HG02798 (cell line): ENCODE measurements at regions not wholly inside any gene's neighbourhood (a gene's known extent, or its start where the extent isn't known, plus 50 kb on each side); places are given as distances from the start of the nearest gene placed in this dataset.
"Not testable (repeated sequence)": the region's sequence is repeated elsewhere in the genome, so short reads cannot be mapped to it uniquely, and the experiment has no call there.

Source experiments
- ATAC-seq: cut with Tn5 transposase; IDR thresholded peaks from one replicate; pipeline ENCODE4 v1.9.1; 2021; ENCODE audit warnings: mild to moderate bottlenecking; ENCODE audit not compliant: unreplicated experiment, poor library complexity

DNA sequence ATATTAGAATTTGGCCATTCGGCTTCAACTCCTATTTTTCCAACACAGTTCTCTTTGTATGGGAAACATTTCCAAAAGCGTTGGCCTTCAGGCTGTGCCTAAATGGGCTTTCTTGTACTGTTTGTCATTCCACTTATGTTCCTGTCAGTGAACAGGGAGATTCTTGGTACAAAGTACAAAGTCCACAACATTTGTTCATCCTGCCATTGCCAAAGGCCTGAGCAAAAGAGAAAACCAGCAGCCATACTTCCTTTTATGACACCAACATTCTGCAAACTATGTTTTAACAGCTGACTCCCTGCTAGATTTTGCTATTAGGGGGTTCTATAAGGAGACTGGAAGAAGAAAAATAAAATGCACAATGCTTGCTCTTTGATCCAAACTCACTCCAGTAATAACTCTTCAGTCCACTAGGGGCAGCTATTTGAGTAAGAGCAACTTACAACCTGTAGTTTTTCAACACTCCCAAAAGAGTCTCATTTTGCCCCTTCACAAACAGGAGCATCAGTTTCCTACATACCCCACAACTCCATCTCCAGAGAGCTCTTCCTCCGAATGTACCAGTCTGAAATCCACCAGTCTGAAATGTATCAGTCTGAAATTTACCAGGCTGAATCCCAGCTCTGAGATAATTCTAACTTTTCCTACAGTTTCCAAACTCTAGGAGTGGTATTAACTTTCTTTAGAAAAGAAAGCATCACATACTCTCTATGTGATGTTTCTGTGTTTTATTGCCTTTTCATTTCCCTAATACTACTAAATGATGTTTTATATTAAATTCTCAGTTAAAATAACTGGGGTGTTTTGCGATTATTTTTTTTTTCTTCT is 693.8 kb downstream of the DNAH5 start:
- no peak for ATAC-seq

DNA sequence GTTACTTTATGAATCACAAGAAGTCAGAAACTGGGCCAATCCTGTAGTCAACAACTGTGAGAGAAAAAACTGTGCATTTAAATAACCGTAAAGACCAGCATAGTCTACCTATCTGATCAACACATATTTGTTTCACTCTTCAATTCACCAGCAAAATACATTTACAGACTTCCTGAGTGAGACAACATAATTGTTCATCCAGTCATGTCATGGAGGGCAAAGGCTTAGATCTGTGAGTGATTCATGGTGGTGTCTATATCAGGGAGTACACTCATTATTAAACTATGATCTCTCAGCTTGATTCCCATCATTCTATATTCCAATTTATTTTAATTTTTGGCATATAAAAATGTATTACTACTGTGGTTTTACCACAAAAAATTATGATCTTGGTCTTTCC is 694.6 kb downstream of the DNAH5 start:
- ATAC-seq, result no peak

GRCh38 chr5:13248253-13248652 is 696.2 kb downstream of the DNAH5 start:
- no peak for ATAC-seq

- ATAC-seq, result no peak
Measured at GRCh38 chr5:13246053-13246452, 698.4 kb downstream of the DNAH5 start.

GRCh38 chr5:13244151-13244550 is 700.3 kb downstream of the DNAH5 start:
- ATAC-seq, result no peak

DNA sequence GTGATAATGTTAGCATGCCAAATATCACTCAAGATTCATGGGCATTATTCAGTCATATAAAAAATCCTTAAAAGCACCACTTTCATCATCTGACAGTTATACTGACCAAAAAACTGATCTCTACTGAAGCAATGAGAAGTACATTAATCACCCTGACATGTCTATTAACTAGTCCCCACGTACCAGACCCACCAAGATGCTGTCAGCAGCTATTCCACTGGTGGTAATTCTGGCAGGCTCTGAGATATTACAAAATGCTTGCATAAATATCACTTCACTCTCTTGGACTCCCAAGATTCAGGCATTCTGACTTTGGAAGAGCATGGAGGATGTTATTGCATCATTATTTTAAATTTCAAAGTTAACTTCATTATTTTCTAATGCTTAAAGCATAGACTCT is 717.0 kb downstream of the DNAH5 start:
- ATAC-seq, result no peak

DNA sequence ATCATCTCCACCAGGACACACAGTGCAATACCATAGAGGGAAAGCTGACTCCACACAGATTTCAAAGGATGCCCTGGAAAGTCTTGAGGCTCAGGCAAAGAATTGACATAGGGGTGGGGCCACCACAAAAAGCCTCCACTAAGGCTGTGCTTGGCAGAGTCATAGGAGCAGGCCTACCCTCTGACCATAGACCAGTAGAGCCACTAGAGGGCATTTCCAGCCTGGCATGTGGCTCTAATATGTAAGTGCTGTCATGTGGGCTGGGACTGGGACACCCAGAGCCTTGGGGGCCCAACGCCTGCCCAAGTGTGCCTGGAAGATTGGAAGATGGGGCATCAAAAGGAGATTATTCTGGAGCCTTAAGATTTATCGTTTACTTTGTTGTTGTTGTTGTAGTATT is 726.0 kb downstream of the DNAH5 start:
- no peak for ATAC-seq

DNA sequence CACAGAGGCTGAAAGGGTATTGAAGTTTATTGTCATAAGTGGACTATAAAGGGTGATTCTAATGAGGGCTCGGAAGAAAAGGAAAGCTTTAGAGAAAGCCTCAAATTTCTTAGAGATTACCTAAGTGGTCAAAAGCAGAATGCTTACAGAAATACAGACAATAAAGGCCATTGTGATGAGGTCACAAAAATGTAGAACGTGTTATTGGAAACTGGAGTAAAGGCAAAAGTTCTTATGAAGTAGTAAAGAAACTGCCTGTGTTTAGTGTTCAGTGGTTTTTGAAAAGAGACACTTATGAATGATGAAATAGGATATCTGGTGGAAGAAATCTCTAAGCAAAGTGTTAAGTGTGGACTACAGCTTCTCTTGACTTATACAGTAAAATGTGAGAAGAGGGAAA is 726.9 kb downstream of the DNAH5 start:
- ATAC-seq, result no peak

GRCh38 chr5:13215806-13216205 is 728.7 kb downstream of the DNAH5 start:
- ATAC-seq, result no peak

- no peak for ATAC-seq
Measured at GRCh38 chr5:13215370-13215769, 729.1 kb downstream of the DNAH5 start.

GRCh38 chr5:13214182-13214581 is 730.3 kb downstream of the DNAH5 start:
- ATAC-seq, result no peak

GRCh38 chr5:13212886-13213285 is 731.6 kb downstream of the DNAH5 start:
- ATAC-seq, result no peak

DNA sequence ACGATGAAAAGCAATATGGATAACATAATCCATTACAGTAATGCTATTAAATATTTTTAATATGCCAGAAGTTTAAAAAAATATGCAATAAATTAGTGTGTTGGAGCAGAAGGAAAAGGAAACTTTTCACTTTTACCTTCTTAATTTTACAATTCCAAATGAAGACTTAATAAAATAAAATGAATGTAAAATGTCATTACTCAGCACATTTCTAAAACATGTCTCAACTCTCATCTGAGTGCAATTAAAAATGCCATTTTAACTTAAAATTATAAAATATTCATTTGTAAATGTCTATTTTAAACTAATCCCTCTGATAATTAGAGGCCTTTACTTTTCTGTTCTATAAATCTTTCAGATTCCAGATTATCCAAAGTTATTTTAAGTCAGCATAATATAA is 733.4 kb downstream of the DNAH5 start:
- no peak for ATAC-seq

GRCh38 chr5:13207112-13207511 is 737.4 kb downstream of the DNAH5 start:
- no peak for ATAC-seq

DNA sequence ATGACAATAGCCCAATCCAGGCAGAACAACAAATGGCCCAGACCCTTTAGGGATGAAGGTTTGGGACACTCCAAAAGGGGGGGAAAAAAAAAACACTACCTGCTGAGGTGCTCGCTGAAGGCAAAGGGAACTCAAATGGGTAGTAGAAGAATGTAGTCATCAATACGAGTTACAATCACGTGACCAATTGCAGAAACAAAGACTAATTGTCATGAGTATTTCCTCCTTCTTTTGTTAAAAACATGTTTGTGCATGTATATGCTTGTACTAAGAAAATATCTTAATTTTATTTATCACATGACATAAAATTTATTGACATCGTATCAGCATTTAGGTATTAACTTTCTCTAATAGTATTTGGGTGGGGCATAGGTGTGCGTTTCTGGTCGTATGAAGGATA is 743.5 kb downstream of the DNAH5 start:
- no peak for ATAC-seq

DNA sequence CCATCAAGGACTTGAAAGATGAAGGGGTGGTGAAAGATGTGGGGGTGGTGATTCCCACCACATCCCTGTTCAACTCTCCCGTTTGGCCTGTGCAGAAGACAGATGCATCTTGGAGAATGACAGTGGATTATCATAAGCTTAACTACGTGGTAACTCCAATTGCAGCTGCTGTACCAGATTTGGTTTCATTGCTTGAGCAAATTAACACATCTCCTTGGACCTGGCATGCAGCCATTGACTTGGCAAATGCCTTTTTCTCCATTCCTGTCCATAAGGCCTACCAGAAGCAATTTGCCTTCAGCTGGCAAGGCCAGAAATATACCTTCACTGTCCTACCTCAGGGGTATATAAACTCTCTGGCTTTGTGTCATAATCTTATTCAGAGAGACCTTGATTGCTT is 746.3 kb downstream of the DNAH5 start:
- not testable (repeated sequence) for ATAC-seq

- ATAC-seq, result no peak
Measured at GRCh38 chr5:13189532-13189931, 755.0 kb downstream of the DNAH5 start.

DNA sequence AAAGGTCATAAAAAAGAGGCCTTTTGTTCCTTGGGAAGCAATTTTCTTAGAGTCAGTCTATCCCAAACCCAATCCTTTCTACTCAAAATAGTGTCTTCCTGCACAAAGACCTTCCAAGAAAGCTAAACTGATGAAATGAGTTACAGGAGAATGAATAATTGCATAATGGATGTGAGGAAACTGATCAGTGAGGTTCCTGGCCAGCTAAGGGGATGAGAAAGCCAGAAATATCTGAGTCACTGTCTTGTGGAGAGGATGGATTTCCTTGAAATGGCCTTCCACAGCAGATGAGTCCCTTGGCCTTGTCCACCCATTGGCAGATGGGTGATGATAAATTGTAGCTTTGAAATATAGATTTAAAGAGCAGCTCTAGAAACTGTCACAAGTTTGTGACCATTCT is 756.1 kb downstream of the DNAH5 start:
- ATAC-seq, result no peak

DNA sequence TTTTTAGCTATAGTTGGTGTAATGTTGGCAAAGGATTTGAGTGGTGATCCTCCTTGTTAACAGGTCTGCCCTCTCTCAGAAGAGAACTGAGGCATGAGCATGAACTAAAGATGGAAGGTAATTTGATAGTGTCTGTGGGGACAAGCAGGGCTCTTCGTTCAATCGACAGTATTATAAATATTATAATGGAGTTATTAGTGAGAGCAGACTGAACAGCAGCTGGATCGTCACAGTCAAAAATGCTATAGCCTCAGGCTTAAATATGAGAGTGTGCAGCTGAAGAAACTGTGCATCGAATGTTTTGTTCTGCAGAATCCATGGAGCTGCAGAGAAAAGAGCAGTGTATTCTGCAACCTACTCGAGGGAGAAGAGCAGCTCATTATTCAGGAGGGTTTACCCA is 757.3 kb downstream of the DNAH5 start:
- ATAC-seq, result no peak

- ATAC-seq, result no peak
Measured at GRCh38 chr5:13186177-13186576, 758.3 kb downstream of the DNAH5 start.

DNA sequence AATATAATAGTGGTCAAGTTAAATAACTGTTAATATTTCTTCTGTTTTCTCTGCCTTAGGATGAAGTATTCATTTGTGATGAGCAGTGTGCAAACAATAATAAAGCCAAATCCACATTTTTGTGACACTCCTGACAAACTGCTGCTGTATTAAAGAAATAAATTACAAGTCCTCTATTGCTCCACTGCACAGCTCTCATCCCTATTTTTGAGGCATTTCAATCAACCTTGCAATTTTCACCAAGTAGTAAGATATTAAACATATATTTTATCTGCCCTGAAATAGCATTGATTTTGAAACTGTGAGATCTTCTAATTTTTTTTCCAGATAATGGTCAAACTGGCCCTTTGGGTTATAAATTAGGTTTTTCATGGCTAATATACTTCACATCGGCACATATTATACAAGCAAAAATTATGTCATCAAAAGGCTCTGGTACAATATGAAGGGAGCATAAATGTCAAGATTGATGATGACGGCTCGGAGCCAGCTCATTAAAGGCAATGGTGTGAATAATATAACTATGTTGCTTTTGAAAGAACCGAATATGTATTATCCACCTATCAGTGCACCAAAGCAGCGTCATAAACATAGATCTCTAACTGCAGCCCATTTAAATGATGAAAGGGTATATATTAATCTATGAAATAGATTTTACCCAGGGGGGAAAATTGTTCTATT is 764.9 kb downstream of the DNAH5 start:
- ATAC-seq, result no peak

DNA sequence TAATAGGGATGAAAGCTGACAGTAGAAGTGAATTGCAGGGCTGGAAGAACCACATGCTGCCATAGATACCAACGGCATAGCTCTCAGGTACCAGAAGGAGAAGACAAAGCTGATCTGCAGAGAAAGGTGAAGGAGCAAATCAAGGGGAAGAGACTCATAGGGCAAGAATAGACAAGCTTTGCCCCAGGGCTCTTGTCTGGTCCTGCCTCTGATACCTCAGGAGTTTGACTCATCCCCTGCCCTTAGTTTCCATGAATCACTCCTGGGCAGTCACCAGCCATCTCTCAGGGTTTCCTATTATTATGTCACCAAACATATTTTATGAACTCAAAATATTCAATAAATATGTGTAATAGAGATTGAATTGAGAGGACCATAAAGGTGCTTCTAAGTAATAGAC is 800.9 kb downstream of the DNAH5 start:
- no peak for ATAC-seq
